Kidney epithelial cell (primary cell): ENCODE measurements at regions not wholly inside any gene's neighbourhood (a gene's known extent, or its start where the extent isn't known, plus 50 kb on each side); places are given as distances from the start of the nearest gene placed in this dataset.

Experiments
- DNase-seq: peaks from one replicate; pipeline ENCODE4 v3.0.0-alpha.2; 2010; ENCODE audit warnings: low read depth
- H3K27me3 ChIP-seq: 2 replicates; pipeline ENCODE4 v1.6.0; 2011; ENCODE audit warnings: low read length; ENCODE audit not compliant: control insufficient read depth, insufficient read depth
- H3K36me3 ChIP-seq: 2 replicates; pipeline ENCODE4 v1.5.1; 2011; ENCODE audit warnings: low read length; ENCODE audit not compliant: control insufficient read depth, insufficient read depth
- H3K4me3 ChIP-seq: 2 replicates; pipeline ENCODE4 v1.5.1; 2011; ENCODE audit warnings: low read depth, mild to moderate bottlenecking, control low read depth, low read length
- TF ChIP-seq, protein P1 (sequence below): IDR thresholded peaks from 2 replicates; pipeline ENCODE4 v1.5.1; 2011; ENCODE audit warnings: mild to moderate bottlenecking, moderate library complexity, low read length, control low read depth, inconsistent platforms; ENCODE audit not compliant: insufficient read depth, poor library complexity, severe bottlenecking

DNA sequence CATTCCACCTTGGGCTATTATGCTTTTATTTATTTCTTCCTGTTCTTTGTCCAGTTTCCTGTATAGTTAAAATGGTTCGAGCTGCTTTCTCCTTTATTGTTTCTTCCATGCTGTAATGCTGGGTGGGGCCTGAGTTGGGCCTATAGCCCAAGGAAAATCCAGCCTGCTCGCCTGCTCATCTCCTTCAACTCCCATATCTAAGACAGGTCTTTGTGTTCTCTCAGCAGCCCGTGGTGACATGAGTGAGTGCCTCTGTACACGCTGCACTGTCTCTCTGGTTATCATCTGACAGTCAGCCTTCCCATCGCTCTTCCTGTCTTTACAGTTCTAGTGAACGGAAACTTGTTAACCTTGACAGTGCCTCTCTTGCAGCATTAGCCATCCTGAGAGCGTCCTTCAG, 221.9 kb upstream of the SLC10A2 start:
- H3K36me3 ChIP-seq = no peaks in the 10 kb centered on the region

DNA sequence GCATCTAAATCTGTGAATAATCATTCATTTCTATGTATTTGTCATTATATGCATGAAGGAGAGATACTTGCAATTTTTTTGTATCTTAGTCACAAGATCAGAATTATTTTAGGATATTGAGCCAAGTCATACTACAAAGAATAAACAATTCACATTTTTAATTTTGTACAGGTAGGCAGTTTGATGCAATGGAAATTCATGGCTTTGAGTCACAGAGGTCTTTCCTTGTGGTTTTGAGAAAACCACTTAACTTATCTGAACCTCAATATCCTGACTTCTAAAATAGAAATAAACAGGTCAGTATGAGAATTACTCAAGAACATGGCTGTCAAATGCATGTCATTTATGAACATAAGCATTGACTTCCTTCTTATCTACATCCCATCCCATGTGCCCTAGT, 221.4 kb upstream of the SLC10A2 start:
- TF ChIP-seq, protein P1, sequence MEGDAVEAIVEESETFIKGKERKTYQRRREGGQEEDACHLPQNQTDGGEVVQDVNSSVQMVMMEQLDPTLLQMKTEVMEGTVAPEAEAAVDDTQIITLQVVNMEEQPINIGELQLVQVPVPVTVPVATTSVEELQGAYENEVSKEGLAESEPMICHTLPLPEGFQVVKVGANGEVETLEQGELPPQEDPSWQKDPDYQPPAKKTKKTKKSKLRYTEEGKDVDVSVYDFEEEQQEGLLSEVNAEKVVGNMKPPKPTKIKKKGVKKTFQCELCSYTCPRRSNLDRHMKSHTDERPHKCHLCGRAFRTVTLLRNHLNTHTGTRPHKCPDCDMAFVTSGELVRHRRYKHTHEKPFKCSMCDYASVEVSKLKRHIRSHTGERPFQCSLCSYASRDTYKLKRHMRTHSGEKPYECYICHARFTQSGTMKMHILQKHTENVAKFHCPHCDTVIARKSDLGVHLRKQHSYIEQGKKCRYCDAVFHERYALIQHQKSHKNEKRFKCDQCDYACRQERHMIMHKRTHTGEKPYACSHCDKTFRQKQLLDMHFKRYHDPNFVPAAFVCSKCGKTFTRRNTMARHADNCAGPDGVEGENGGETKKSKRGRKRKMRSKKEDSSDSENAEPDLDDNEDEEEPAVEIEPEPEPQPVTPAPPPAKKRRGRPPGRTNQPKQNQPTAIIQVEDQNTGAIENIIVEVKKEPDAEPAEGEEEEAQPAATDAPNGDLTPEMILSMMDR = no peak
- H3K4me3 ChIP-seq = no peak overlapping the region
- DNase-seq = peak; percentile 4
- H3K27me3 ChIP-seq = no peaks in the 10 kb centered on the region
- no peaks in the 10 kb centered on the region for H3K36me3 ChIP-seq

More for the DNA sequence above, 221.9 kb upstream of the SLC10A2 start:
- no peak for DNase-seq
- H3K27me3 ChIP-seq = no peaks in the 10 kb centered on the region
- H3K4me3 ChIP-seq = no peak overlapping the region
- TF ChIP-seq, protein P1 = no peak

DNA sequence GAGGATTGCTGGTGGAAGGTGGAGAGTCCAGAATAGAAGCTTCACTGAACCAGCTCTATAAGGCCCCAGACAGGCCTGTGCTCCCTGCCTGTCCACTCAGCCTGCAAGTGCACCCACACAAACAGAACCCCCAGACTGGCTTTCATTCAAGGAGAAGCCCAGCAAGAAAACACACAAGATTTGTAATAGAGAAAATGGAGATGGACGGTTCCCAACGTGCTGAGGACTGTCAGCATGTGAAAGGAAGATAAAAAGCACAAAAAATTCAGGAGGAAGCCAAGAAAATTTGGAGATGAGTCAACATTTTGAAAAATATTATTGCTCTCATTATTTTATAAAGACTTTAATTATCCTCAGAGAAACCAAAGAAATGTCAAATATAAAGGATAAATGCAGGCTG, 218.2 kb upstream of the SLC10A2 start:
- Histone ChIP-seq H3K27me3 (no peaks in the 10 kb centered on the region), H3K4me3 (no peak overlapping the region), H3K36me3 (no peaks in the 10 kb centered on the region)
- TF ChIP-seq, protein P1 = no peak
- DNase-seq = no peak

DNA sequence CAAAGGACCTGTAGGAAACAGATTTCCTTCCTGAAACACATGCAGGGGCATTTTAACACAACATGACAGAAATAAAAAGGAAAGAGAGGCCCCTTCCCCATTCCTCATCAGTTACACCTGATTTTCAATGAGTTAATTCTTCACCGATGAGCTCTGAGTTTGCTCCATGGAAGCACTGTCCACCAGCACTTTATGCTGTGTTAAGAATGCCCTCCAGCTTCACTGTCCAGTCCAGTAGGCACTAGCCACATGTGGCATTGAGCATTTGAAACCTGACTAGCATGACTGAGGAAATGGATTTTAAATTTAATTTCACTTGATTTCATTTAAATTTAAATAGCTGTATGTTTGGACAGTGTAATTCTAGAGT, 217.2 kb upstream of the SLC10A2 start:
- no peak for DNase-seq
- Histone ChIP-seq H3K27me3 (no peaks in the 10 kb centered on the region), H3K36me3 (no peaks in the 10 kb centered on the region), H3K4me3 (no peak overlapping the region)
- TF ChIP-seq, protein P1 = no peak

DNA sequence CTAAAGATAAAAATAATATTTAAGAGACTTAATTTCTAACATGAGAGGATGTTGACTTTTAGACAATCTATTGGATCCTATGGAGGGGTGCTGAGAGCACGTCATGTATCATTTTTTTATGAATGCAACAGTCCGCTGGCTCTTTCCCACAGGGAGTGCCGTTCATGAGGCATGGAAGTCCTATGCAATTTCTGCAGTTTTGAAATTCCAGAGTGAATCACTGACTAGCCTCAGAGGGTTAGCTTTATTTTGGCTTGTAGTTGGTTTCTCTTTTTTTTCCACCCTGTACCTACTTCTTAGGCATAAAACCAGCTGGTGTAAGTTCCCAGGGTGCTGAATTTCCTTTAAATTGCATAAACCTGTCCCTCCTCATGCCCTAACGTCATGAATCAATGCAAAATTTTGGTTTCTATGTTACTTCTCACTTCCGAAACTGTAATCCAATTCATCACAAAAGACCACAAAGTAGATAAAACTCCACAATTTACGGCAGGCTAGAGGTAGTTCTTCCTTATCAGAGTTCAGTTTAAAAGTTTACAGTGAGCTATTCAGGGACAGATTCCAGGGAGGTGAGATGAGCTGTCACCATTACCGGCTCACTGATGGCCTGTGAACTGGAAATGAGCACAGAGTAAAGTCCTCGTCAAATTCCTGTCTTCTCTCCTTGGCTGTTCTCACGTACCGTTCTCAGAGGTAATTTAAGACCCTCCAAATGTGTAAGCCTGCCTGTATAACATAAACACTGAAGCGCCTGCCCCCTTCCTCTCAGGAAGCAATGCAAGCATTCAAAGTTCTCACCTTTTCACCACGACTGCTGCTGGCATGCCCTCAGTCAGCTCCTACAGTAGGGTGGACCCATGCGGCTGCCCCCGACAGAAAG, 216.6 kb upstream of the SLC10A2 start:
- no peaks in the 10 kb centered on the region for H3K36me3 ChIP-seq
- H3K27me3 ChIP-seq = no peaks in the 10 kb centered on the region
- H3K4me3 ChIP-seq = peak overlapping the region; percentile 4
- TF ChIP-seq, protein P1 = no peak
- peak; percentile 87 for DNase-seq

DNA sequence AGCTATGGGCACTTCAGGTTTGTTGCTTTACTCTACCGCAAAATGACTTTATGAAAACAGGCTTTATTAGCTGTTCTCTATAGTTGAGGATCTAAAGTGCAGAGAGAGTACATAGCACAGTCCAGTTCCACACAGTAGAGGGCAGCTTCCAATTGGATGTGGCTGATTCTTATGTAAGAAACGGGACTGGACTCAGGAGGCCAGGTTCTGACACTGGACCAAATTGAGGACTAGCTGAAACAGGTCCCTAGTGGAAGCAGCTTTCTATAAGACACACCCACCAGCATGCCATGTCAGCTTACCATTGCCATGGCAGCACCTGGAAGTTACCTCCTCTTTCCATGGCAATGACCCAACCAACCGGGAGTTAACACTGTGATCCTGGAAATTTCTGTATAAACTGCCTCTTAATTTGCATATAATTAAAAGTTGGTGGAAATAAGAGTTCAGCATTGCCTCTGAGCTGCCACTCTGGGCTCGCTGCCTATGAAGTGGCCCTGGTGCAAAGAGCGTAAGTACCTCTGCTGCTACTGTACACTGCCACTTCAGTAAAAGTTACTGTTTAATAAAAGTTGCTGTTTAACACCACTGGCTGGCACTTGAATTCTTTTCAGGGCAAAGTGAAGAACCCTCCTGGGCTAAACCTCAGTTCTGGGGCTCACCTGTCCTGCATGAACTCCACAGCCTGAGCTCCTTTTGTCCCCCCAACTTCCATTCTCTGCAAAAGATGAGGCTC, 211.9 kb upstream of the SLC10A2 start:
- H3K4me3 ChIP-seq = no peak overlapping the region
- no peaks in the 10 kb centered on the region for H3K27me3 ChIP-seq
- no peak for DNase-seq
- TF ChIP-seq, protein P1 = peak; percentile 8
- no peaks in the 10 kb centered on the region for H3K36me3 ChIP-seq
